NCI-H2081 (cell line): ENCODE measurements at regions not wholly inside any gene's neighbourhood (a gene's known extent, or its start where the extent isn't known, plus 50 kb on each side); places are given as distances from the start of the nearest gene placed in this dataset.

ENCODE experiments used
- DNase-seq, 2 experiments: peaks; one replicate each; lab custom pipeline; 2025; lab: John Stamatoyannopoulos, UW

DNA sequence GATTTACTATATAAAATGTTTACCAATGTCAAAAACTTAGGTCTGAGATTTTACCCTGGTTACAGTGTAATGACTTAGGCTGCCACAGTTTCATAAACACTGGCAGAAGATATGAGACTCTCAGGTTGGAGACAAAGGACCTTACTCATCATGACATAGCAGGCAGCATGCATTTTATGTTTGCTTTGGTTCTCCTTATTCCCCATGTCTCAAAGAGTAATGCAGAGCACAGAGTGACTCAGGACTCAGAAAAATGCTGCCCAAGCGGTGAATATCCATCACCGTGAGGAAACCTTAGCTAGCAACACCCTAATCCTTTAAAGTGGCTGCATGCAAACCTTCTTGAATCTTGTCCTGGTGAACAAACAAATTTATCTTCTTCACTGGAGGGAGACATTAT is 112.1 kb upstream of the EYS start:
- no peak for DNase-seq

DNA sequence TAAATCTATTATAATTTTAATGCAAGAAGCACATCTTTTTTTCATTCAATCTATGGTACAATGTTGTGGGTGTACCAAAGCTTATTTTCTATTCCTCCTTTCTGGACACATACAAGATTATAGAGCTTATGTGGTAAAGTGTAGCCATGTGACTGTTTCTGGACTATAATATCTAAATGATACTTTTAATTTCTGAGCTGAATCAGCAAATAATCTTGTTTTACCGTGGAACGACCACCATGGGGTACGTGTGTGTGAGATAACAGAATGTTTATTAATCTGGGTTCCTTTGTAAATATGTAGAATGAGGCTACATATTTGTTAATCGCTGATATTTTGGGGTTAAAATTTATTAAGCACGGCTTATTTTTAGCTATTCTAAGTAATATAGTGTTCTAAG is 111.5 kb upstream of the EYS start:
- no peak for DNase-seq

DNA sequence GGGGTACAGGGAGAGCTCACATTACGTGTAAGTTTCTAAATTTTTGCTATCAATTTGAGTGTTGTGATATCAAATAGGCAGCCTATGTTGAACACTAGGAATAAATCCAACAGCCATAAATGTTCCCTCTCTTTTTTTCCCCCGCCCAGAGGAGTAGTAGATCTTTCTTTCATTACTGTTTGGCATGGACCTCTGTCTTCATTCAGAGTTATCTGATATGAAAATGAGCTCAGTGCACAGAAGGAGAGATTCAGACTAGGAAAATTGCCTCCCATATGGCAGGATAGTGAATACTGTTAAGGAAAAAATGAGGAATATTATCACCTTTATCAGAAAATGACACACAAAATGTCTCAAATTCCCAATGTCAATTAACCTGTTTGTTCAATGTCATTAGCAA is 110.0 kb upstream of the EYS start:
- DNase-seq, result no peak

DNA sequence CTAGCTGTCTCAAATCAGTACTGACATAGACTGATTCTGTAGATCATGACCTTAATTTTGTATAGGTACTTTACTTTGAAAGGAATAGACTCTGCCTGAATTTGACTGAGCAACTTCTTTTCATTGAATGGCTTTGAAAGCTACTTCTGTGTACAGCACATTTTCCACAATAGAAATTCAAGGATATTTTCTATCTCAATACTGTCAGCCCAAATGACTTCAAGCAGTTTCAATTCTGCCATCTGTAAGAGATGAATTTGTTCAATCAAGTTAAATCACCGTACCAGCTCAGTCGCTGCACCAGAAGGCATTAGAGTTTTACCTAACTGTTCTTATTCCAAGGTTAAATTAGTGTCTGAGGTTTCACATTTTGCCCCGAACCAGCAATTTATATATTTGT is 107.0 kb upstream of the EYS start:
- no peak for DNase-seq

DNA sequence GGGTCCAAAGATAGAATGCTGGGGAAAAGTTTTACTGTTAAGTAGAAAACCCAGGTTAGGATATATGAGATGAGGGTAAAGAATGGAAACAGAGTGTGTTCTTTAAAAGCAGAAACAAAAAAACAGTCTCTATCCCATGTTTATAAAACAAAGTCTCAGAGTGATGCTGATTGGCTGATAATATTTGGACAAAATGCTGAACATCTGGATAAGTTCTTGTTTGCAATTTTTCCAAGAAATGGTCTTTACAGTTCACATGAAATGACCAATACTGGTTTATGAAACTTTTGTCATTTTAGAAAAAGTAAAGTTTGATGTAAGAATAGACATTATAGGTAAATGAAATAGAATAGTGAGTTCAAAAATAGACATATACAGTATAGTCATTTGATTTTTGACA is 96.2 kb upstream of the EYS start:
- DNase-seq, result no peak

DNA sequence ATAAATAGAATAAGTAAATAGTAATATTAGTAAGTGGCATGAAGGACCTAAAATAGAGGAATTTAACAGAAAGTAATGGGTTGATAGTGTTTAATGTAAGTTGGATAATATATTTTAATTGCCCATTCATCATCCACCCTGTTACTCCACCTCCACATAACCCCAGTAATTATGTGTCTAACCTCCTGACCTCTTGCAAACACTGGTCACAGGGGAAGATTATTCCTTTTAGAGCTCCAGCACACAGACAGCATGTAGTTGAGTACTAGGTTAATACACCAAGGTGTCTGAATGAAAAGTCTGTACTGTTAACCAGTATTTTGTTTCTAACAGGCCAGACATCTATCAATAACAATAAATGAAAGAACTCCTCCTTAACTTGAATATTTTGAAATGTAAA is 92.4 kb upstream of the EYS start:
- DNase-seq, result no peak

DNA sequence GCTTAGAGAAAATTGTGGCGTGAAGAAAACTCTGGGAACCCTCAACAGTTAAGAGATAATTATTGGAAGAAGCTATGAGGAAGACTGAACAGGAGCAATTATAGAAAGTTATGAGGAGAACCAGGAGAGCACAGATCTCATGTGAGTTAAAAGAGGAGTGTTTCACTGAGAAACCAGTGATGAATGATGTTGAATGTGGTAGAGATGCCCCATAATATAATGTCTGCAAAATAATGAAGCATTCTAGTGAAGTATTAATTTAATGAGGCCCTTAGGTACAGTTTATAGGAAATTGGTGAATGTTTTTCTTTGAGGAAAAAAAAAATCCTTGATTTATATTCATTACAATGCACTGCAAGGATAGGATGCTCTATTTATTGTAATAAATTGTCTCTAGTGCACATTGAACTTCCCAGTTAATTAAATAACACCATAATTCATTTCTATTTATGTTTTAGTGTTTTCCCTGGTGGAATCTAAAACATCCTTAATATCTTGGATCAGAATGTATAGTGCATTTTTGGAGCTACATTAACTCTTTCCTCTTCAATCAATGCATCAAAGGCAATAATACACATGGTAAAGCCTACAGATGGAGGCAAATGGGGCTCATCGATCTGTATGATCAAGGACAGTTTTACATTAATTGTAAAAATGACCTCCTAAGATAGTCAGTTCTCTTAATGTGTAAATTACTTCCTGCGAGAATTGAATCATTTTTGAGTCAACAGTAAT is 91.4 kb upstream of the EYS start:
- no peak for DNase-seq

DNA sequence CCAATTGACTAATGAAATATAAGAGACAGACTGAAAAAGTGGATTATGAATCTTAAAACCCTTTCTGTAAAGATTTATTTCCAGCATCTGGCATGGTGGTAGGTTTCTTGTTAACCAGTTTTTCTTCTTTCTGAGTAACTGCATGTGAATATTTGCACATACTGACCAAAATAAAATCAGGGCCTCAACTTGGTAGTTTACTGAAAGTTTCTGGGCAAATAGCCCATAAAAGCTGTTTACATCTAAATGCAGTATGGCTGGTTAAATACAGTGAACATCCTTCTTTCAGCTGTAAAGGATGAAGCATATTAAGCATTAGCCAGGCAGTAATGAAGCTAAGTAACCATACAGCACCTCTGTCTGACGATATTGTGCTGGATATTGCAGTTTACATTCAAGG is 83.6 kb upstream of the EYS start:
- no peak for DNase-seq

DNA sequence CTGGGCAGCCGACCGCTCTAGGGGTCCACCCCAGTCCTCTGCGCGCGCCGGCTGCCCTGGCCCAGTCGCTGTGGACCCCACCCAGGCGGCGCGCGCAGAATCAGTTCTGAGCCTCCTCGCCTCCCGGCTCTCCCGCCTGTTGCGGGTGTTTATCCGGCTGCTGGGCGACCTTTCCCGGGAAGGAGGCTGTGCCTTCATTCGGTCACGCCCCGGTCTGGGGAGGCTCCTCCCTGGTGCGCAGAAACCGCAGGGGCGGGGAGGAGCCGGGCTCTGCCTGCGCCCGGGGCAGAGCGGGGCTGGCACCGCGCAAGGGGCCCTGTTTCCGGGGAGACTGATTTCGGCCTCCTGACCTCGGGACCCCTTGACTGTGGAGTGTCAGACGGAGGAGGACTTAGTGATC is 80.8 kb upstream of the EYS start:
- no peak for DNase-seq

DNA sequence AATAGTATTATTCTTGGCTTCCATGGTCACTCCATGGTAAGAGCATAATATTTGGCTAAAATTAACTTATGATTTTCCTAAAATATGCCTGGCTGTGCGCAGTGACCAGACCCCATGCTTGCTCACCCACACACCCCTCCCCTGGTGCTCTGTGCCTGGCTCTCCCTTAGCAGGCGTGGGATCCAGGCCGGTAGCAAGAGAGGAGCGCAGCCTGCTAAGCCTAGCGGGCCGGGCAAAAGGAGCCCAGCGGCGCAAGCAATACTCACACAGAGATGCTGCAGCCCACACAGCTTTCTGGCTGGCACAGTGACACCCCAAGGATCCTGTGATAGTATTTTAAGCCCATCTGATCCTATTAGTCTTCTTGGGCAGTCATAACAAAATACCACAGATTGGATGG is 79.8 kb upstream of the EYS start:
- DNase-seq, result no peak

DNA sequence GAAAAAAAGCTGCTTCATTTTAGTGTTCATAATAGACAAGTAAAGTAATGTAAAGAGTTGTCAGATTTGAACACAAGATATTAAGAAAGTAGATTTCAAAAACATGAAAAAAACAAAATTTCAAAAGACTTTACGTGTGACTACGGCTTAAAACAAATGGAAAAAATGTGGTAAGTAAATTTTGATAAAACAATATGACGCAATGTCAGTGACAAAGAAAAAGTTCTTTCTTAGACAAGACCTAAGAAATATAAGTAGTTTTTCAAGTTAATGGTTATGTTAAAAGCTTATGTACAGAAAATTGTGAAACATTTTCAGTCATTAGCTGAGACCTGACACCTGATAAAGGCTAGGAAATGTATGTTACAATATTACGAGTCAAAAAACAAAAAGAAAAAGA is 73.7 kb upstream of the EYS start:
- DNase-seq, result no peak

DNA sequence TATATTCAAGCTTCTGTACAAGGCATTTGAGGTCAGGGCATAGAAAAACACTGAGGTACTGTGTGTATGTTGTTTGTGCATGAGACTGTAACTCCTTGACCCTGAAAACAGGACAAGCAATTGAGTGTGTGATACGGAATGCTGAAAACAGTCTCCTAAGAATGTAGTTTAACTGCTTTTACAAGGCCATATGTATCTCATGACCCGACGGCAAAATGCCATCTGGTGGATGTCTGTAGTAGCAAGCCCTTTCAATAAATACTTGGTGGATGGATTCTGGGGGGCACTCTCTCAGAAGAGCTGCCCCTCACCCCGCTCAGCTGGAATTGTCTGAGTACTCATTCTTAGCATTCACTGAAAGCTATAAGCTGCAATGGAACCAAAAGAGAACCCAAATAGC is 69.3 kb upstream of the EYS start:
- DNase-seq, result no peak

DNA sequence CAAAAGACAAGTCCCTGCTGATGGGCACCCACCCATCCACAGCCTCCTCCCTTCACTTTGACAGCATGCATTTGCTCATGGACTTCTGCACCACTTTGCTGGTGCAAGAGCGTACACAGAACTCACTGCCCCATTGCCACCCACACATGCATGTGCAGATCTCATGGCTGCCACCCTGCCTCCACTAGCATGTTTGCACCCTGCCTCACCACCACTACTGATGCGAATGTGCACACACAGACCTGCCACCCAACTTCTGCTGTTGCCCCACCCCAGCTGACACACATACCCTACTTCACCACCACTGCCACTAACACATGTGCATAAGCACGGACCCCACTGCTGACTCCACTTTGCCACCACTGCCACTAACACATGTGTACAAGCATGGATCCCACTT is 64.9 kb upstream of the EYS start:
- DNase-seq, result no peak

DNA sequence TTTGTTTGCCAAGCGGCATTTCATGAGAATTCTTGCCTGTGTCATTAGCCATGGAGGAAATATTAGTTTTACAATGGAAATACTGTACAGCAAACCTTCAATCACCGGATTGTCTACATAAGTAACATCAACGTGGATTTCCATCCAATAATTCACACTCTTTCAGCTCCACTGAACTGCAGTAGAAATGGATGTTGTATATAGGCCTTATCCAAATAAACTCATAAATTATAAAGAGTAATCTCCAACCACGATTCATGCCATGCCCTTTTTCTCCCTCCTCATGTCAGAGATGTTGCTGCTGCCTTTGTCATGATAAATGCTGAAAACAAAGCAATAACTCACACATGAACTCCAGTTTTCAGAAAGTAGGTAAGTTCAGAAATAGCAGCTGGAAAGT is 54.9 kb upstream of the EYS start:
- DNase-seq, result no peak

DNA sequence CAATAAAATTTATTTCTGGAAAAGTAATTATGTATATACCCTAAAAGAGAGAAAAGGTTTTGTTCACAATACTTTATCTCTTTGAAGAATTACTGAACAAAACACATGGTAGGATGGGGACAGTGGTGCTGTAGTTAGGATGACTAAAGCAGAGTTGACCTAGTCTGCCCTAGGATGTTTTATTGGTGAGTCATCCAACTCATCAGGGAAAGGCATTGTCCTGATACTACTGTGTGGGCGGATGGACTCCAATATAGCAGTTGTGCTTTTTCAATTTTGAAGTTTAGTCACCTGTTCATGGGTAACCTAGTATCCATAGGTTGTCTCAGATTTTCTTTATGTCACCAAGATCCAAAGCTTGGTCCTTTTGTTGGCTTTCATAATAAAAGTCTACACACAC is 53.3 kb upstream of the EYS start:
- DNase-seq, result no peak
